ENCODE measurements at regions not wholly inside any gene's neighbourhood (a gene's known extent, or its start where the extent isn't known, plus 50 kb on each side); places are given as distances from the start of the nearest gene placed in this dataset.

- Histone ChIP-seq H3K4me2 (ENCODE audit: low read length, poor library complexity, severe bottlenecking) (no peak overlapping the region), H3K4me1 (ENCODE audit: control insufficient read depth, insufficient read depth, low read depth, low read length) (peaks cover 5% of the 10 kb centered on the region), H2AFZ (ENCODE audit: low read depth, low read length) (no peak overlapping the region), H3K79me1 (replicated peaks; ENCODE audit: low read length, poor library complexity, severe bottlenecking) (no peaks in the 10 kb centered on the region), H3K23ac (ENCODE audit: low read length in 2 of 2) (no peak overlapping the region), H3K27ac (ENCODE audit: low read length, poor library complexity, severe bottlenecking) (peak overlapping the region; percentile 54), H2BK120ac (ENCODE audit: low read depth, low read length) (no peak overlapping the region), H3K4ac (ENCODE audit: low read depth in 1 of 2, low read length in 2 of 2) (no peak overlapping the region), H2AK5ac (ENCODE audit: low read length, severe bottlenecking) (no peak overlapping the region), H3K4me3 (ENCODE audit: insufficient read depth in 1 of 2, low read depth in 1 of 2, low read length in 2 of 2) (peak overlapping the region in 1 of 2 experiments; percentile 9), H2BK12ac (ENCODE audit: low read length in 2 of 2) (peak overlapping the region in 1 of 2 experiments; percentile 83), H4K8ac (ENCODE audit: low read length) (no peak overlapping the region), H3K36me3 (ENCODE audit: control insufficient read depth in 1 of 2, insufficient read depth in 2 of 2, low read depth in 1 of 2, low read length in 2 of 2) (no peaks in the 10 kb centered on the region), H4K91ac (ENCODE audit: low read length) (no peak overlapping the region), H3K9me3 (ENCODE audit: control insufficient read depth, low read length) (no peaks in the 10 kb centered on the region), H3K27me3 (ENCODE audit: control insufficient read depth in 1 of 2, insufficient read depth in 1 of 2, low read length in 2 of 2) (no peaks in the 10 kb centered on the region), H3K18ac (ENCODE audit: low read depth in 1 of 2, low read length in 2 of 2) (no peak overlapping the region), H2BK5ac (ENCODE audit: low read depth, low read length, poor library complexity, severe bottlenecking) (peak overlapping the region; percentile 79), H2BK15ac (ENCODE audit: low read depth, poor library complexity, severe bottlenecking) (no peak overlapping the region), H3K14ac (ENCODE audit: low read length in 2 of 2) (no peak overlapping the region), H3K9ac (ENCODE audit: low read length) (peak overlapping the region; percentile 67)
- peak; percentile 87 for DNase-seq
- 100% methylated on average over 1 of the region's 1 CpG for WGBS
These were observed 123.6 kb upstream of the CCDC112 start for GRCh38 chr5:115419846-115420585.

GRCh38 chr5:115418788-115419187, 122.3 kb upstream of the CCDC112 start:
- H2BK12ac ChIP-seq (ENCODE audit: low read length in 2 of 2), result peak overlapping the region in 1 of 2 experiments; percentile 6
- H3K9ac ChIP-seq (ENCODE audit: low read length), result no peak overlapping the region
- H3K4me3 ChIP-seq (ENCODE audit: insufficient read depth in 1 of 2, low read depth in 1 of 2, low read length in 2 of 2), result no peak overlapping the region
- H3K36me3 ChIP-seq (ENCODE audit: control insufficient read depth in 1 of 2, insufficient read depth in 2 of 2, low read depth in 1 of 2, low read length in 2 of 2), result no peaks in the 10 kb centered on the region
- H2BK15ac ChIP-seq (ENCODE audit: low read depth, poor library complexity, severe bottlenecking), result no peak overlapping the region
- H3K9me3 ChIP-seq (ENCODE audit: control insufficient read depth, low read length), result no peaks in the 10 kb centered on the region
- H3K79me1 ChIP-seq (replicated peaks; ENCODE audit: low read length, poor library complexity, severe bottlenecking), result no peaks in the 10 kb centered on the region
- H3K4me1 ChIP-seq (ENCODE audit: control insufficient read depth, insufficient read depth, low read depth, low read length), result peaks cover 10% of the 10 kb centered on the region
- H3K27me3 ChIP-seq (ENCODE audit: control insufficient read depth in 1 of 2, insufficient read depth in 1 of 2, low read length in 2 of 2), result no peaks in the 10 kb centered on the region
- no peak overlapping the region for H4K8ac ChIP-seq (ENCODE audit: low read length)
- no peak overlapping the region for H2BK5ac ChIP-seq (ENCODE audit: low read depth, low read length, poor library complexity, severe bottlenecking)
- H3K4me2 ChIP-seq (ENCODE audit: low read length, poor library complexity, severe bottlenecking), result no peak overlapping the region
- H4K91ac ChIP-seq (ENCODE audit: low read length), result no peak overlapping the region
- H3K14ac ChIP-seq (ENCODE audit: low read length in 2 of 2), result no peak overlapping the region
- 94% methylated on average over 5 of the region's 5 CpGs for WGBS
- H2AFZ ChIP-seq (ENCODE audit: low read depth, low read length), result no peak overlapping the region
- H3K18ac ChIP-seq (ENCODE audit: low read depth in 1 of 2, low read length in 2 of 2), result no peak overlapping the region
- no peak overlapping the region for H3K23ac ChIP-seq (ENCODE audit: low read length in 2 of 2)
- no peak for DNase-seq
- peak overlapping the region; percentile 31 for H2AK5ac ChIP-seq (ENCODE audit: low read length, severe bottlenecking)
- H3K27ac ChIP-seq (ENCODE audit: low read length, poor library complexity, severe bottlenecking), result no peak overlapping the region
- H2BK120ac ChIP-seq (ENCODE audit: low read depth, low read length), result no peak overlapping the region
- H3K4ac ChIP-seq (ENCODE audit: low read depth in 1 of 2, low read length in 2 of 2), result no peak overlapping the region

GRCh38 chr5:115417076-115417475, 120.6 kb upstream of the CCDC112 start:
- H2BK12ac ChIP-seq (ENCODE audit: low read length in 2 of 2), result no peak overlapping the region
- 90% methylated on average over 3 of the region's 3 CpGs for WGBS
- H2AFZ ChIP-seq (ENCODE audit: low read depth, low read length), result no peak overlapping the region
- no peak overlapping the region for H2BK5ac ChIP-seq (ENCODE audit: low read depth, low read length, poor library complexity, severe bottlenecking)
- H3K18ac ChIP-seq (ENCODE audit: low read depth in 1 of 2, low read length in 2 of 2), result no peak overlapping the region
- no peaks in the 10 kb centered on the region for H3K36me3 ChIP-seq (ENCODE audit: control insufficient read depth in 1 of 2, insufficient read depth in 2 of 2, low read depth in 1 of 2, low read length in 2 of 2)
- no peak overlapping the region for H3K4me3 ChIP-seq (ENCODE audit: insufficient read depth in 1 of 2, low read depth in 1 of 2, low read length in 2 of 2)
- no peaks in the 10 kb centered on the region for H3K27me3 ChIP-seq (ENCODE audit: control insufficient read depth in 1 of 2, insufficient read depth in 1 of 2, low read length in 2 of 2)
- H3K14ac ChIP-seq (ENCODE audit: low read length in 2 of 2), result peak overlapping the region in 1 of 2 experiments; percentile 41
- no peaks in the 10 kb centered on the region for H3K79me1 ChIP-seq (replicated peaks; ENCODE audit: low read length, poor library complexity, severe bottlenecking)
- peak overlapping the region; percentile 4 for H3K9ac ChIP-seq (ENCODE audit: low read length)
- no peak overlapping the region for H3K23ac ChIP-seq (ENCODE audit: low read length in 2 of 2)
- H3K4me1 ChIP-seq (ENCODE audit: control insufficient read depth, insufficient read depth, low read depth, low read length), result peaks cover 7% of the 10 kb centered on the region
- no peak overlapping the region for H2AK5ac ChIP-seq (ENCODE audit: low read length, severe bottlenecking)
- H3K4ac ChIP-seq (ENCODE audit: low read depth in 1 of 2, low read length in 2 of 2), result no peak overlapping the region
- H3K9me3 ChIP-seq (ENCODE audit: control insufficient read depth, low read length), result no peaks in the 10 kb centered on the region
- H4K91ac ChIP-seq (ENCODE audit: low read length), result no peak overlapping the region
- DNase-seq, result no peak
- no peak overlapping the region for H2BK120ac ChIP-seq (ENCODE audit: low read depth, low read length)
- H3K4me2 ChIP-seq (ENCODE audit: low read length, poor library complexity, severe bottlenecking), result no peak overlapping the region
- no peak overlapping the region for H4K8ac ChIP-seq (ENCODE audit: low read length)
- no peak overlapping the region for H2BK15ac ChIP-seq (ENCODE audit: low read depth, poor library complexity, severe bottlenecking)
- no peak overlapping the region for H3K27ac ChIP-seq (ENCODE audit: low read length, poor library complexity, severe bottlenecking)

- H3K9me3 ChIP-seq (ENCODE audit: control insufficient read depth, low read length), result no peaks in the 10 kb centered on the region
- no peak overlapping the region for H3K27ac ChIP-seq (ENCODE audit: low read length, poor library complexity, severe bottlenecking)
- H3K4me2 ChIP-seq (ENCODE audit: low read length, poor library complexity, severe bottlenecking), result no peak overlapping the region
- H3K27me3 ChIP-seq (ENCODE audit: control insufficient read depth in 1 of 2, insufficient read depth in 1 of 2, low read length in 2 of 2), result no peaks in the 10 kb centered on the region
- no peak overlapping the region for H4K91ac ChIP-seq (ENCODE audit: low read length)
- no peak overlapping the region for H3K4ac ChIP-seq (ENCODE audit: low read depth in 1 of 2, low read length in 2 of 2)
- H2AFZ ChIP-seq (ENCODE audit: low read depth, low read length), result no peak overlapping the region
- no peaks in the 10 kb centered on the region for H3K36me3 ChIP-seq (ENCODE audit: control insufficient read depth in 1 of 2, insufficient read depth in 2 of 2, low read depth in 1 of 2, low read length in 2 of 2)
- no peak overlapping the region for H3K18ac ChIP-seq (ENCODE audit: low read depth in 1 of 2, low read length in 2 of 2)
- peaks cover 7% of the 10 kb centered on the region for H3K4me1 ChIP-seq (ENCODE audit: control insufficient read depth, insufficient read depth, low read depth, low read length)
- H3K79me1 ChIP-seq (replicated peaks; ENCODE audit: low read length, poor library complexity, severe bottlenecking), result no peaks in the 10 kb centered on the region
- DNase-seq, result peak; percentile 68
- H3K23ac ChIP-seq (ENCODE audit: low read length in 2 of 2), result peak overlapping the region in 1 of 2 experiments; percentile 5
- H4K8ac ChIP-seq (ENCODE audit: low read length), result no peak overlapping the region
- WGBS, result 68% methylated on average over 1 of the region's 1 CpG
- peak overlapping the region in 1 of 2 experiments; percentile 30 for H3K4me3 ChIP-seq (ENCODE audit: insufficient read depth in 1 of 2, low read depth in 1 of 2, low read length in 2 of 2)
- no peak overlapping the region for H2BK120ac ChIP-seq (ENCODE audit: low read depth, low read length)
- H2BK15ac ChIP-seq (ENCODE audit: low read depth, poor library complexity, severe bottlenecking), result no peak overlapping the region
- H3K14ac ChIP-seq (ENCODE audit: low read length in 2 of 2), result no peak overlapping the region
- peak overlapping the region in 1 of 2 experiments; percentile 54 for H2BK12ac ChIP-seq (ENCODE audit: low read length in 2 of 2)
- no peak overlapping the region for H2AK5ac ChIP-seq (ENCODE audit: low read length, severe bottlenecking)
- H3K9ac ChIP-seq (ENCODE audit: low read length), result peak overlapping the region; percentile 73
- no peak overlapping the region for H2BK5ac ChIP-seq (ENCODE audit: low read depth, low read length, poor library complexity, severe bottlenecking)
These were observed 118.7 kb upstream of the CCDC112 start for GRCh38 chr5:115415143-115415491.

Data from mesenchymal stem cell (in vitro differentiated cells and primary cell).